GM06990 (cell line): ENCODE measurements at regions not wholly inside any gene's neighbourhood (a gene's known extent, or its start where the extent isn't known, plus 50 kb on each side); places are given as distances from the start of the nearest gene placed in this dataset.
A peak's percentile ranks its signal among the peaks of the same experiment; 100 is the strongest.

ENCODE experiments used
- DNase-seq: peaks from one replicate; pipeline ENCODE4 v3.0.0-alpha.2; 2011; ENCODE audit not compliant: insufficient read length; ENCODE audit errors: extremely low read depth
- H3K27me3 ChIP-seq: replicated peaks from 2 replicates; pipeline ENCODE4 v1.6.0; 2011; ENCODE audit warnings: low read length; ENCODE audit not compliant: control insufficient read depth, insufficient read depth
- H3K36me3 ChIP-seq: 2 replicates; pipeline ENCODE4 v1.5.1; 2011; ENCODE audit warnings: low read length; ENCODE audit not compliant: control insufficient read depth, insufficient read depth
- H3K4me3 ChIP-seq: replicated peaks from 2 replicates; pipeline ENCODE4 v1.5.1; 2011; ENCODE audit warnings: low read depth, mild to moderate bottlenecking, control low read depth, low read length
- TF ChIP-seq, protein P1 (sequence below): IDR thresholded peaks from 2 replicates; pipeline ENCODE4 v1.5.1; 2011; ENCODE audit warnings: low read length, control low read depth, mild to moderate bottlenecking, inconsistent platforms; ENCODE audit not compliant: insufficient read depth, poor library complexity, severe bottlenecking

DNA sequence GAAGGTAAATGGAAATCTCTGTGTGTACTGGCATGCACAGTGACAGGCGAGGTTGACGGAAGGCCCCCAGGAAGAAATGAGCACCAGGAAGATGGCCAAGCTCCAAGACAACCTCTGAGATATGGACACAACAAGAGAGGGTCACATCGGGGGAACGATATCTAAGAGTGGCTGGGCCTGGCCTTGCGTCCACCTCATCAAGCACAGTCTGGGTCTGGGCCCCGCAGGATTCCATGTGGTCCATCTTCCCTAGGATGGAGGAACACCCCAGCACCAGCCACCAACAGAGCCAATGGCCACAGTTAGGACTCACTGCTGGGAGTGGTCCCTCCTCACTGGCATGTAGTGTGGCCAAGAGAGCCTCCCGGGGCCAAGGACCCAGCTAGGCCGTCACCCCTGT lies 272.6 kb upstream of the AGTR2 start:
- no peak for DNase-seq
- TF ChIP-seq, protein P1, sequence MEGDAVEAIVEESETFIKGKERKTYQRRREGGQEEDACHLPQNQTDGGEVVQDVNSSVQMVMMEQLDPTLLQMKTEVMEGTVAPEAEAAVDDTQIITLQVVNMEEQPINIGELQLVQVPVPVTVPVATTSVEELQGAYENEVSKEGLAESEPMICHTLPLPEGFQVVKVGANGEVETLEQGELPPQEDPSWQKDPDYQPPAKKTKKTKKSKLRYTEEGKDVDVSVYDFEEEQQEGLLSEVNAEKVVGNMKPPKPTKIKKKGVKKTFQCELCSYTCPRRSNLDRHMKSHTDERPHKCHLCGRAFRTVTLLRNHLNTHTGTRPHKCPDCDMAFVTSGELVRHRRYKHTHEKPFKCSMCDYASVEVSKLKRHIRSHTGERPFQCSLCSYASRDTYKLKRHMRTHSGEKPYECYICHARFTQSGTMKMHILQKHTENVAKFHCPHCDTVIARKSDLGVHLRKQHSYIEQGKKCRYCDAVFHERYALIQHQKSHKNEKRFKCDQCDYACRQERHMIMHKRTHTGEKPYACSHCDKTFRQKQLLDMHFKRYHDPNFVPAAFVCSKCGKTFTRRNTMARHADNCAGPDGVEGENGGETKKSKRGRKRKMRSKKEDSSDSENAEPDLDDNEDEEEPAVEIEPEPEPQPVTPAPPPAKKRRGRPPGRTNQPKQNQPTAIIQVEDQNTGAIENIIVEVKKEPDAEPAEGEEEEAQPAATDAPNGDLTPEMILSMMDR: no peak
- Histone ChIP-seq H3K36me3 (no peaks in the 10 kb centered on the region), H3K4me3 (no peak overlapping the region), H3K27me3 (no peaks in the 10 kb centered on the region)

DNA sequence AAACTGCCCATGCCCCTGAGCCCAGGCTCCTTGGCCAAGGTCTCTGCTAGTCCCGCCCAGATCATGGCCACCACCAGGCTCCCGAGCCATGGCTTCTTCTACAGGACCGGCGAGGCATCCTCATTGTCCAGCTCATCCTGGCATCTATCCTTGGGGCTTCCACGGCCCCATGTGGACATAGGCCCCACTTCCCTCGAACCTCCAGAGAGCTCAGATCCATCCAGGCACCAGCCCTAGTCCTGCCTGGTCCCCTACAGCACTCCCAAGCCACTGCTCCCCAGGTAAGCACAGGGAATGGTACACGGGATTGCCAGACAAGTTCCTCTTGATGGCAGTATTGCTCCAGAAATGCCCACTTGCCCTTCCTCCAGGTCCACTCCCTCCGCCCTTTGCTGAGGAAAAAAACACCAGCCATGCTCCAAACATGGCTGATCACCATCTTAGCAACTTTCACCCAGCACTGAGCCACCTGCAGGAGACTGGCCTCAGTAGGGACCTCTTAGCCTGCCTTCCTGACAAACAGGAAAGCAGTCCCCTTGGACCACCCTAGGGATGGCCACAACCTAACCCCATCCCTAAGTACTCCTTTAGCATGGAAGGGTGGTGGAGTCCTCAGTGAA lies 272.1 kb upstream of the AGTR2 start:
- no peaks in the 10 kb centered on the region for H3K36me3 ChIP-seq
- no peak for DNase-seq
- H3K27me3 ChIP-seq: no peaks in the 10 kb centered on the region
- TF ChIP-seq, protein P1: peak; percentile 45
- no peak overlapping the region for H3K4me3 ChIP-seq

DNA sequence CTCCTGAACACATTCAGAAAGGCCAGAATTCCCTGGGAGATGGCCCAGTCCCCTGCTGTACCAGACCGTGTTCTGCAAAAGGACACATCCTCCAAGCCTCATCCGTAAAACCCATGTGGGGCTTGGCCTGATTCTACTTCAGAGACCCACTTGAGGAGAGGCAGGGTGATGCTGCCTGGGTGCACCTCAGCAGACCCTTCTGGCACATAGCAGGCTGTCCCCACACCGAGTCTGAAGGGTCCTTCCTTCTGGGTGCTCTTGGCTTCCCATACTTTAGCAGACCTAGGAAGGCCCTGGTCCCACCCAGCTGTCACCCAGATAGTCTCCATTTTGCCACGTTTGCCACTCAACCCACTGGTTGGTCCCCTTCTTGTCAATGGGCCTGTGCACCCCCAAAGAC lies 270.1 kb upstream of the AGTR2 start:
- Histone ChIP-seq H3K36me3 (no peaks in the 10 kb centered on the region; the same call in 1 of the 2 replicates), H3K27me3 (no peaks in the 10 kb centered on the region), H3K4me3 (no peak overlapping the region)
- DNase-seq: no peak
- TF ChIP-seq, protein P1: no peak

DNA sequence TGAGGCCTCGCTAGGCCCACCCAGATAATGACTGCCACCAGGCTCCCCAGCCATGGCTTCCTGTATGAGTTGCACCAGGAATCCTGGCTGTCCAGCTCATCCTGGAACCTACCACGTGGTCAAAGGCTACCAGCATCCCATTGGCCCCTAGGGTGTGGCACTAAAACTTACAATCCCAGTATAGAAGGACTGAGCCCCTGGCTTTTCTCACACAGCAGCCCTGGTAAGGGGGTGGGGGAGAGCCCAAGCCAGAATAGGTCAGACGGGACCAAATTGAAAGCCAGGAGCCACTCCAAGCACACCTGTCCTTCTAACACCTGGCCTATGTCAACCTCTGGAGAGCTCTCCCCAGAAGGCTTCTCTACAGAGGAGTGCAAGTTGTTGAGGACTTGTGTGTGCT lies 269.3 kb upstream of the AGTR2 start:
- no peaks in the 10 kb centered on the region; the same call in 1 of the 2 replicates for H3K36me3 ChIP-seq
- H3K27me3 ChIP-seq: no peaks in the 10 kb centered on the region
- TF ChIP-seq, protein P1: no peak
- H3K4me3 ChIP-seq: no peak overlapping the region
- DNase-seq: no peak

DNA sequence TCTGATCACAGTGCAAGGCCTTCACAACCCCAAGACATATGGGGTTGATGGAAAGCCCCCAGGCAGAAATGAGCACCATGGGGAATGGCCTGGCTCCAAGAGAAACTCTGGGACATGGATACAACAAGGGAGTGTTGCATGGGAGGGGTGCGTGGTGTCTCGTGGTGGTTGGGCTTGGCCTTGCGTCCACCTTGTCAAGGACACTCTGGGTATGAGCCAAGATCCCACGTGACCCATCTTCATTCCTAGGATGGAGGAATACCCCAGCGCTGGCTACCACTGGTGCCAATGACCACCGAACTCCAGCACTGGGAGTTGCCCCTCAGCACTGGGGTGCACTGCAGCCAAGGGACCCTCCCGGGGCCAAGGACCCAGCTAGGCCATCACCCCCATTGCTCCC lies 267.5 kb upstream of the AGTR2 start:
- TF ChIP-seq, protein P1: no peak
- Histone ChIP-seq H3K27me3 (no peaks in the 10 kb centered on the region; the same call in 1 of the 2 replicates), H3K4me3 (no peak overlapping the region), H3K36me3 (no peaks in the 10 kb centered on the region; the same call in 1 of the 2 replicates)
- DNase-seq: no peak

DNA sequence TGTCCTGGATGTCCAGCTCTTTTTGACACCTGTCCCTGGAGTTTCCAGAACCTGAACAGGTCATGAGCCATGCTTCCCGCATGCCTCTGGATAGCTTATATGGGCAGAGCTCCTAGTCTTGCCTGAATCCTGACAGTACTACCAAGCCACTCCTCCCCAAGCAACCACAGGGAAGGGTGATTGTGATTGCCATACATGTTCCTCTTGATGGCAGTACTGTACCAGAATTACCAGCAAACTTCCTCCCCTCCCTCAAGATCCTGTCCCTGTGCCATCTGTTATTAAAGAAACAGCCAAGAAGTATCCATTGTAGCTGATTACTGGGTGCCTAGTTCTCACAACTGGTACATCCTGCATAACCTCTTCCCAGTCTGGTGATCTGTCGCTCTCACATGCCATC lies 264.3 kb upstream of the AGTR2 start:
- DNase-seq: no peak
- Histone ChIP-seq H3K27me3 (no peaks in the 10 kb centered on the region; the same call in 1 of the 2 replicates), H3K36me3 (no peaks in the 10 kb centered on the region; the same call in 1 of the 2 replicates), H3K4me3 (no peak overlapping the region)
- TF ChIP-seq, protein P1: no peak
